Heart left ventricle (tissue), 16 donors: ENCODE measurements at regions not wholly inside any gene's neighbourhood (a gene's known extent, or its start where the extent isn't known, plus 50 kb on each side); places are given as distances from the start of the nearest gene placed in this dataset.

Experiments
- ATAC-seq, 4 donors: fragments of 200-7000 bp; cut with Tn5 transposase; one replicate each; pipeline ENCODE4 v1.9.1; 2020 to 2022; ENCODE audit warnings: moderate library complexity in 4 of 4, mild to moderate bottlenecking in 3 of 4, moderate number of reproducible peaks in 1 of 4
- DNase-seq, 5 donors: peaks; one replicate each; pipeline ENCODE4 v3.0.0-alpha.2; 2020
- H3K27ac ChIP-seq, 12 donors: fragments of 200-600 bp; sonication (generic) in 4 of 12; one replicate each; pipeline versions ENCODE4 v1.5.0 to v1.8.0; 2016 to 2022; ENCODE audit warnings: mild to moderate bottlenecking in 2 of 12
- H3K27me3 ChIP-seq, 9 donors: fragments of 200-600 bp; sonication (generic) in 2 of 9; one replicate each; pipeline versions ENCODE4 v1.5.1 to v1.8.0; 2016 to 2022; ENCODE audit warnings: mild to moderate bottlenecking in 3 of 9
- H3K36me3 ChIP-seq, 9 donors: fragments of 200-600 bp; sonication (generic) in 2 of 9; one replicate each; pipeline versions ENCODE4 v1.5.0 to v1.8.0; 2018 to 2022; ENCODE audit warnings: mild to moderate bottlenecking in 2 of 9
- H3K4me1 ChIP-seq, 12 donors: fragments of 200-600 bp; sonication (generic) in 4 of 12; one replicate each; pipeline versions ENCODE4 v1.5.0 to v1.8.0; 2016 to 2022; ENCODE audit warnings: mild to moderate bottlenecking in 3 of 12
- H3K4me3 ChIP-seq, 12 donors: fragments of 200-600 bp; sonication (generic) in 4 of 12; one replicate each; pipeline versions ENCODE4 v1.5.0 to v1.8.0; 2017 to 2022; ENCODE audit warnings: mild to moderate bottlenecking in 9 of 12, moderate library complexity in 4 of 12
- H3K9me3 ChIP-seq, 12 donors: fragments of 200-600 bp; sonication (generic) in 4 of 12; one replicate each; pipeline versions ENCODE4 v1.5.0 to v1.8.0; 2016 to 2022; ENCODE audit warnings: mild to moderate bottlenecking in 1 of 12
- POLR2A ChIP-seq, 2 donors: fragments of 450-650 bp; IDR thresholded peaks; one replicate each; pipeline ENCODE4 v1.6.1; 2017; ENCODE audit warnings: antibody characterized with exemption in 2 of 2, mild to moderate bottlenecking in 2 of 2, moderate library complexity in 2 of 2
- WGBS, 4 donors: extraction: QIAGEN DNeasy Blood & Tissue Kit in 2 of 4; methylation state at CpG; one replicate each; pipeline versions ENCODE4 v1.1.5 to v1.1.7; 2013 to 2018; 5-methylcytosine and 5-hydroxymethylcytosine counted together
- intact Hi-C, 10 donors: fragments of 100-400 bp; cut with DNase I; formaldehyde crosslinking; loops; one replicate each; pipeline versions ENCODE4 v1.11.1 to v1.14.2; 2022
- TF ChIP-seq, protein P1 (sequence below), 12 donors: fragments of 200-600 bp; sonication (generic) in 4 of 12; IDR thresholded peaks; one replicate each; pipeline versions ENCODE4 v1.5.0 to v1.8.0; 2018 to 2022; ENCODE audit warnings: antibody characterized with exemption in 12 of 12, mild to moderate bottlenecking in 5 of 12
- donor health status: ischemic (EF 13 %, LVEDD 7.1; RV severe dilation, severe dysfunction).
- donor health status: healthy with polysubstance abuse.
- donor health status: DM: no; HTN: yes; CAD: no.
- donor health status: DM: no; HTN: no; CAD: no.
- donor health status: ischemic (EF 25% LVEDD 6.9; RV normal size, moderate dysfunction).
- donor health status: ischemic (EF 25% LVEDD 5.7; RV mildly dilated, moderate dysfunction).
- donor health status: healthy.
- donor health status: DM: yes; HTN: yes; CAD: no.
- donor health status: ischemic (EF 35%, LVEDD 5.7; RV mildly dilated, moderate dysfunction).
- donor health status: nonischemic (EF 11% LVEDD 7.7; RV severe dilation, severe dysfunction).
- donor health status: DM: yes; HTN: yes; CAD: no.
- donor health status: PGD.
- donor health status: ischemic (EF 29% LVEDD 5.4; RV normal size, mild dysfunction).
- donor health status: nonischemic (EF 23%, LVEDD 6.1; RV moderate dilation, normal function).

DNA sequence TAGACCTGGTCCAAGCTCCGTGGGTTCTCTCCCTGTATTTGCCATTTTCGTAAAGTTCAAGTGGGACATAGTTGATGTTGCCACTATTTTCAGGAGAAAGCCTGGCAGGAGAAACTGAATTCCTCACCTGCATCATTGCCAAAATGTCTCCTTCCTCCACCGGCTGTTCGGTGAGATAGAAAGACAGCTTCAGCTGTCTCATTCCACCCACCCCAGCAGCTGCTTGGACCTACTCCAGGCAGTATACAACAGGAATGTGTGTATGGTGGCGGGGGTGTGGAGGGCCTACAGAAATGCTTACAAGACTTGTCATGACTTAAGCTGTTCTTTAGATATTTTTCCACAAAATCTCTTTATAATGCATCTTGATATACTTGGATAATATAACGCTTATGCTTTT lies 132.7 kb upstream of the RAP2B start:
- Histone ChIP-seq H3K27me3 (peaks cover 0 to 5% (median 0%) of the 10 kb centered on the region in 9 donors), H3K27ac (no peak overlapping the region), H3K9me3 (no peaks in the 10 kb centered on the region), H3K4me3 (no peak overlapping the region), H3K4me1 (peaks cover 0 to 15% (median 7%) of the 10 kb centered on the region in 12 donors), H3K36me3 (no peaks in the 10 kb centered on the region)
- DNase-seq (no peak), ATAC-seq (no peak)
- intact Hi-C loops = loop anchor here (5.0 to 10.0 kb wide), 5 partner anchors 568 to 1225 kb away; no protein-coding TSS in a partner anchor
- 35 to 52% (median 40%) methylated on average over 6 of the region's 6 CpGs for WGBS, 4 donors
- TF ChIP-seq POLR2A (IDR thresholded peaks at IDR 0.05) = no peak
- TF ChIP-seq, protein P1, sequence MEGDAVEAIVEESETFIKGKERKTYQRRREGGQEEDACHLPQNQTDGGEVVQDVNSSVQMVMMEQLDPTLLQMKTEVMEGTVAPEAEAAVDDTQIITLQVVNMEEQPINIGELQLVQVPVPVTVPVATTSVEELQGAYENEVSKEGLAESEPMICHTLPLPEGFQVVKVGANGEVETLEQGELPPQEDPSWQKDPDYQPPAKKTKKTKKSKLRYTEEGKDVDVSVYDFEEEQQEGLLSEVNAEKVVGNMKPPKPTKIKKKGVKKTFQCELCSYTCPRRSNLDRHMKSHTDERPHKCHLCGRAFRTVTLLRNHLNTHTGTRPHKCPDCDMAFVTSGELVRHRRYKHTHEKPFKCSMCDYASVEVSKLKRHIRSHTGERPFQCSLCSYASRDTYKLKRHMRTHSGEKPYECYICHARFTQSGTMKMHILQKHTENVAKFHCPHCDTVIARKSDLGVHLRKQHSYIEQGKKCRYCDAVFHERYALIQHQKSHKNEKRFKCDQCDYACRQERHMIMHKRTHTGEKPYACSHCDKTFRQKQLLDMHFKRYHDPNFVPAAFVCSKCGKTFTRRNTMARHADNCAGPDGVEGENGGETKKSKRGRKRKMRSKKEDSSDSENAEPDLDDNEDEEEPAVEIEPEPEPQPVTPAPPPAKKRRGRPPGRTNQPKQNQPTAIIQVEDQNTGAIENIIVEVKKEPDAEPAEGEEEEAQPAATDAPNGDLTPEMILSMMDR (IDR thresholded peaks at IDR 0.05) = no peak

DNA sequence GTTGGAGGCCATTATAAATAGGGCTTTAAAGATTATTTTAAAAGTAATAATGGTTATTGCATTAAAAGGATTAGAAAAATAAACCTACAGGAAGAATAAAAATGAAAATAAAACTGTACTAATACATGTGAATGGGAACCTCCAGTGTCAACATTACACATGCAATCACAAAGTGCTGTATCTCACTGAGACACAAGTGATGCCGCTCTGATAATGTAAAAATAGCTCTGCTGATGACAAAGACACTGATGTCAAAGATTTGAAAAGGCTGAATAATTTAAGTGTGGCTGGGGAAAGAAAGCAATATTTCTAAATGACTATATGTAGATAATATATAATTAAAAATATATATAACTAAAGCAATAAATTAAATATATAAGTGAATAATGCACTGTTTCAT lies 129.1 kb upstream of the RAP2B start:
- WGBS, 4 donors = 67 to 78% (median 72%) methylated on average over 1 of the region's 1 CpG
- ATAC-seq (no peak), DNase-seq (no peak)
- no peak overlapping the region for H3K27ac ChIP-seq
- H3K4me3 ChIP-seq = no peak overlapping the region
- intact Hi-C loops = loop anchor here in 1 of 10 donors (10.0 kb wide), 1 partner anchor 252 kb away; no protein-coding TSS in a partner anchor
- no peaks in the 10 kb centered on the region for H3K27me3 ChIP-seq
- no peaks in the 10 kb centered on the region for H3K36me3 ChIP-seq
- H3K4me1 ChIP-seq = peaks cover 0 to 15% (median 7%) of the 10 kb centered on the region in 12 donors
- H3K9me3 ChIP-seq = no peaks in the 10 kb centered on the region
- no peak for TF ChIP-seq POLR2A (IDR thresholded peaks at IDR 0.05)
- TF ChIP-seq, protein P1 (IDR thresholded peaks at IDR 0.05) = no peak

DNA sequence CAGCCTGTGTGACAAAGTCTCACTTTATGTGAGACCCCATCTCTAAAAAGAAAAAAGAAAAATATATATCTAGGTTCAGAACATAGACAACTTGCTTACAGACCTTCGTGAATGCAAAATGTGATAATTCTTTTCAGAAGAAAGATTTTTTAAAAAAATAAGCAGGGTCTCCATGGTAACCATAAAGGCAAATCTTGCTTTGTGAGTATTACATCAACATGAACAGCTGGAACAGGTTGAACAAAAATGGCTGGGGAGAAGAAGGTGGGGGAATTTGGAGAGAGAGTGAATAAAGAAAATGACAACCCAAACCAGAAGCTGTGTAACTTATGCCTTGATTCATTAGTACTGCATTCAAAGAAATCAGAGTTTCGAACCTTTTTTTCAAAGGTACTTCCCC lies 125.2 kb upstream of the RAP2B start:
- no peaks in the 10 kb centered on the region for H3K9me3 ChIP-seq
- H3K4me1 ChIP-seq = peaks cover 0 to 4% (median 0%) of the 10 kb centered on the region in 12 donors
- DNase-seq (no peak), ATAC-seq (no peak)
- WGBS, 4 donors = 89 to 97% (median 91%) methylated on average over 2 of the region's 2 CpGs
- H3K4me3 ChIP-seq = no peak overlapping the region
- H3K27me3 ChIP-seq = no peaks in the 10 kb centered on the region
- no peak overlapping the region for H3K27ac ChIP-seq
- TF ChIP-seq, protein P1 (IDR thresholded peaks at IDR 0.05) = no peak
- no peak for TF ChIP-seq POLR2A (IDR thresholded peaks at IDR 0.05)
- H3K36me3 ChIP-seq = no peaks in the 10 kb centered on the region
- intact Hi-C loops = loop anchor here in 1 of 10 donors (10.0 kb wide), 1 partner anchor 248 kb away; no protein-coding TSS in a partner anchor

DNA sequence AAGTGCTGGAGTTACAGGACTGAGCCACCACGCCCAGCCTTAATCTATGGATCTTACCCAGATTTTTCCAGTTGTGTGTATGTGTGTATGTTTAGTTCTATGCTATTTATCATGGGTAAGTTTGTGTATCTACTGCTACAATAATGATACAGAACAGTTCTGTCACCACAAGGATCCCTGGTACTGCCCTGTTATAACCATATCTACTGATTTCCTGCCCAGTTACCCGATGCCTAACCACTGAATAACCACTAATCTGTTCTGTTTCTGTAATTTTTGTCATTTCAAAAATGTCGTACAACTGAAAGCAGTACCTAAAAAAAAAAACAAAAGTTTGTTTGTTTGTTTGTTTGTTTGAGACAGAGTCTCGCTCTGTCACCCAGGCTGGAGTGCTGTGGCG lies 123.7 kb upstream of the RAP2B start:
- no peak for ATAC-seq
- 79 to 90% (median 86%) methylated on average over 5 of the region's 5 CpGs for WGBS, 4 donors

More for the DNA sequence above, 123.7 kb upstream of the RAP2B start:
- H3K27me3 ChIP-seq = no peaks in the 10 kb centered on the region
- no peaks in the 10 kb centered on the region for H3K9me3 ChIP-seq
- H3K27ac ChIP-seq = peak overlapping the region in 1 of 12 donors; percentile 14
- H3K36me3 ChIP-seq = no peaks in the 10 kb centered on the region
- TF ChIP-seq POLR2A (IDR thresholded peaks at IDR 0.05) = no peak
- TF ChIP-seq, protein P1 (IDR thresholded peaks at IDR 0.05) = no peak
- no peak for DNase-seq
- peaks cover 0 to 4% (median 0%) of the 10 kb centered on the region in 12 donors for H3K4me1 ChIP-seq
- H3K4me3 ChIP-seq = no peak overlapping the region
- intact Hi-C loops = loop anchor here in 1 of 10 donors (10.0 kb wide), 1 partner anchor 246 kb away; no protein-coding TSS in a partner anchor
